Immature natural killer cell (primary cell): ENCODE measurements at regions not wholly inside any gene's neighbourhood (a gene's known extent, or its start where the extent isn't known, plus 50 kb on each side); places are given as distances from the start of the nearest gene placed in this dataset.
"Not testable (repeated sequence)": the region's sequence is repeated elsewhere in the genome, so short reads cannot be mapped to it uniquely, and the experiment has no call there.

Source experiments
- DNase-seq, 3 donors: peaks; one replicate each; pipeline ENCODE4 v3.0.0; 2022; ENCODE audit warnings: mixed read lengths in 1 of 3
- H3K27ac Mint-ChIP-seq, 6 donors: one replicate each; pipeline ENCODE4 v1.8.0; 2020; ENCODE audit warnings: mixed read lengths in 6 of 6, mild to moderate bottlenecking in 5 of 6, inconsistent platforms in 4 of 6, moderate library complexity in 3 of 6
- H3K27me3 Mint-ChIP-seq, 3 donors: one replicate each; pipeline ENCODE4 v1.8.0; 2020 to 2021; ENCODE audit warnings: low read depth in 3 of 3, mild to moderate bottlenecking in 3 of 3, mixed read lengths in 3 of 3, moderate library complexity in 3 of 3, inconsistent platforms in 1 of 3
- H3K36me3 Mint-ChIP-seq, 3 donors: one replicate each; pipeline ENCODE4 v1.8.0; 2020; ENCODE audit warnings: mixed read lengths in 3 of 3, inconsistent platforms in 2 of 3, mild to moderate bottlenecking in 2 of 3
- H3K4me1 Mint-ChIP-seq, 2 donors: one replicate each; pipeline ENCODE4 v1.8.0; 2020; ENCODE audit warnings: inconsistent platforms in 2 of 2, mild to moderate bottlenecking in 2 of 2, mixed read lengths in 2 of 2, moderate library complexity in 1 of 2
- H3K4me3 Mint-ChIP-seq, 5 donors: one replicate each; pipeline ENCODE4 v1.8.0; 2020; ENCODE audit warnings: mild to moderate bottlenecking in 5 of 5, mixed read lengths in 5 of 5, inconsistent platforms in 3 of 5, moderate library complexity in 3 of 5
- H3K9me3 Mint-ChIP-seq, 6 donors: one replicate each; pipeline ENCODE4 v1.8.0; 2020; ENCODE audit warnings: mild to moderate bottlenecking in 6 of 6, mixed read lengths in 6 of 6, inconsistent platforms in 4 of 6, moderate library complexity in 3 of 6

DNA sequence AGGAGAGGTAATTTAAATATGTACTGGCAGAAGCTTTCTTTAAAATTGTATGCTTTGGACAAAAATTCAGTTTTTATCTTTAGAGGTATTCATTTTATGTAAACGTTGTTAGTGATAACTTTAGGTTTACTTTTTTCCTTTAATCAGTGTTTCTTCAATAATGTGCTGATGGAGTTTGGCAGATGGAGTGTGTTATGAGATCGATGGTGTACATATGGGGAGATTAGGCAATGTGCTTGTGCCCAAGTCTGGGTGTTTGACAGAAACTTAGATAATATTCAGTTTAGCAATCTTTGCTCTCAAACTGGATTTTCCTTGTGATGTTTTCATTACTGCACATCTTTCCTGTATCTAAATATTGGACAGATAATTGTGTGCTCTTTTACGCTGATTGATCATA is 425.4 kb downstream of the JRKL start:
- no peak overlapping the region for H3K4me3 Mint-ChIP-seq

GRCh38 chr11:96817482-96818399 is 427.9 kb downstream of the JRKL start:
- H3K9me3 Mint-ChIP-seq = peaks cover 4 to 41% (median 13%) of the 10 kb centered on the region in 6 donors
- no peaks in the 10 kb centered on the region for H3K36me3 Mint-ChIP-seq
- H3K4me1 Mint-ChIP-seq = no peaks in the 10 kb centered on the region
- no peak overlapping the region for H3K4me3 Mint-ChIP-seq
- DNase-seq = no peak
- no peaks in the 10 kb centered on the region for H3K27me3 Mint-ChIP-seq
- no peak overlapping the region for H3K27ac Mint-ChIP-seq

More for the DNA sequence above, 425.4 kb downstream of the JRKL start:
- H3K27me3 Mint-ChIP-seq = no peaks in the 10 kb centered on the region
- DNase-seq = no peak
- no peaks in the 10 kb centered on the region for H3K36me3 Mint-ChIP-seq
- H3K4me1 Mint-ChIP-seq = no peaks in the 10 kb centered on the region
- H3K9me3 Mint-ChIP-seq = peaks cover 7 to 61% (median 21%) of the 10 kb centered on the region in 6 donors
- no peak overlapping the region for H3K27ac Mint-ChIP-seq

- no peak overlapping the region for H3K4me3 Mint-ChIP-seq
- H3K4me1 Mint-ChIP-seq = no peaks in the 10 kb centered on the region
- H3K27ac Mint-ChIP-seq = no peak overlapping the region
- H3K9me3 Mint-ChIP-seq = peaks cover 8 to 29% (median 16%) of the 10 kb centered on the region in 6 donors
- peaks cover 0 to 3% (median 0%) of the 10 kb centered on the region in 3 donors for H3K27me3 Mint-ChIP-seq
- H3K36me3 Mint-ChIP-seq = no peaks in the 10 kb centered on the region
- DNase-seq = no peak
Observed at GRCh38 chr11:96827164-96827563, 437.4 kb downstream of the JRKL start.

- H3K9me3 Mint-ChIP-seq = peaks cover 7 to 37% (median 13%) of the 10 kb centered on the region in 6 donors
- H3K4me1 Mint-ChIP-seq = no peaks in the 10 kb centered on the region
- no peaks in the 10 kb centered on the region for H3K36me3 Mint-ChIP-seq
- no peak for DNase-seq
- H3K27ac Mint-ChIP-seq = no peak overlapping the region
- H3K4me3 Mint-ChIP-seq = no peak overlapping the region
- no peaks in the 10 kb centered on the region for H3K27me3 Mint-ChIP-seq
Observed at GRCh38 chr11:96841792-96842191, 452.0 kb downstream of the JRKL start.

- no peak for DNase-seq
- Mint-ChIP-seq H3K36me3 (no peaks in the 10 kb centered on the region), H3K27me3 (no peaks in the 10 kb centered on the region), H3K27ac (no peak overlapping the region), H3K4me3 (no peak overlapping the region), H3K4me1 (no peaks in the 10 kb centered on the region), H3K9me3 (peaks cover 9 to 36% (median 13%) of the 10 kb centered on the region in 6 donors)
Observed at GRCh38 chr11:96842731-96843130, 452.9 kb downstream of the JRKL start.

GRCh38 chr11:96854425-96854824 is 464.6 kb downstream of the JRKL start:
- Mint-ChIP-seq H3K9me3 (peaks cover 6 to 65% (median 21%) of the 10 kb centered on the region in 6 donors), H3K4me1 (no peaks in the 10 kb centered on the region), H3K4me3 (no peak overlapping the region), H3K27me3 (peaks cover 0 to 1% (median 0%) of the 10 kb centered on the region in 3 donors), H3K36me3 (no peaks in the 10 kb centered on the region), H3K27ac (no peak overlapping the region)
- no peak for DNase-seq

- not testable (repeated sequence) for H3K36me3 Mint-ChIP-seq
Observed at GRCh38 chr11:96861722-96862121, 471.9 kb downstream of the JRKL start.

GRCh38 chr11:96863520-96863919 is 473.7 kb downstream of the JRKL start:
- Mint-ChIP-seq H3K36me3 (no peaks in the 10 kb centered on the region), H3K9me3 (peaks cover 17 to 56% (median 30%) of the 10 kb centered on the region in 6 donors), H3K4me3 (no peak overlapping the region), H3K27me3 (peaks cover 0 to 2% (median 2%) of the 10 kb centered on the region in 3 donors), H3K27ac (no peak overlapping the region), H3K4me1 (no peaks in the 10 kb centered on the region)
- DNase-seq = no peak

More at GRCh38 chr11:96861722-96862121, 471.9 kb downstream of the JRKL start:
- DNase-seq, H3K27ac Mint-ChIP-seq, H3K4me3 Mint-ChIP-seq, H3K27me3 Mint-ChIP-seq, H3K4me1 Mint-ChIP-seq: not testable (repeated sequence)
- H3K9me3 Mint-ChIP-seq = peaks cover 13 to 57% (median 33%) of the 10 kb centered on the region in 6 donors

- no peak overlapping the region for H3K27ac Mint-ChIP-seq
- DNase-seq = no peak
- peaks cover 14 to 59% (median 32%) of the 10 kb centered on the region in 6 donors for H3K9me3 Mint-ChIP-seq
- H3K4me1 Mint-ChIP-seq = no peaks in the 10 kb centered on the region
- H3K4me3 Mint-ChIP-seq = no peak overlapping the region
- peaks cover 0 to 2% (median 2%) of the 10 kb centered on the region in 3 donors for H3K27me3 Mint-ChIP-seq
- H3K36me3 Mint-ChIP-seq = no peaks in the 10 kb centered on the region
Observed at GRCh38 chr11:96865020-96865419, 475.2 kb downstream of the JRKL start.

- Mint-ChIP-seq H3K4me3 (no peak overlapping the region), H3K9me3 (peaks cover 4 to 29% (median 14%) of the 10 kb centered on the region in 6 donors), H3K4me1 (no peaks in the 10 kb centered on the region), H3K36me3 (no peaks in the 10 kb centered on the region), H3K27ac (no peak overlapping the region), H3K27me3 (peaks cover 0 to 2% (median 2%) of the 10 kb centered on the region in 3 donors)
- no peak for DNase-seq
Observed at GRCh38 chr11:96869207-96869606, 479.4 kb downstream of the JRKL start.

DNA sequence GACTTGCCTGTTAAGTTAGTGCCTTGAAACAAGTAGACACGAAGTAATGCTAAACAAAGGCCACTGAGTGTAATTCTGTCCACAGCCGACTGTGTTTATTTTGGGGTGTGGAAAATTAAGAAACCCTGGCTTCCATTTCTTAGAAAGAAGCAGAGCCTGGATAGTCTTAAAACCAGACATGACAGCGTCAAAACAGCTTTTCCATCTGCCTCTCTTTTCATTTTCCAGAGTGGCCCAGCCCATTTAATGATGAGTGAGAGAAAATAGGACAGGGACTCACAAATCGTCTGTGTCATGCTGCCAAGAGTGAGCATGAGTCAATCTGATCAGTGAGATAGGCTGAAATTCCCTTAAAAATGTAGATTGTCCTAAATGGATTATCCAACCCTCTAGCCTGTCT is 485.9 kb downstream of the JRKL start:
- peaks cover 0 to 5% (median 1%) of the 10 kb centered on the region in 6 donors for H3K9me3 Mint-ChIP-seq
- no peak for DNase-seq
- no peaks in the 10 kb centered on the region for H3K4me1 Mint-ChIP-seq
- no peaks in the 10 kb centered on the region for H3K36me3 Mint-ChIP-seq
- H3K4me3 Mint-ChIP-seq = no peak overlapping the region
- no peak overlapping the region for H3K27ac Mint-ChIP-seq
- peaks cover 0 to 4% (median 0%) of the 10 kb centered on the region in 3 donors for H3K27me3 Mint-ChIP-seq

GRCh38 chr11:96878299-96879051 is 488.7 kb downstream of the JRKL start:
- Mint-ChIP-seq H3K9me3 (peaks cover 5 to 18% (median 11%) of the 10 kb centered on the region in 6 donors), H3K27ac (no peak overlapping the region), H3K27me3 (peaks cover 0 to 2% (median 0%) of the 10 kb centered on the region in 3 donors), H3K4me1 (no peaks in the 10 kb centered on the region), H3K4me3 (no peak overlapping the region), H3K36me3 (no peaks in the 10 kb centered on the region)
- no peak for DNase-seq

GRCh38 chr11:96882622-96883021 is 492.8 kb downstream of the JRKL start:
- peaks cover 8 to 34% (median 16%) of the 10 kb centered on the region in 6 donors for H3K9me3 Mint-ChIP-seq
- H3K4me3 Mint-ChIP-seq, DNase-seq, H3K36me3 Mint-ChIP-seq, H3K27ac Mint-ChIP-seq, H3K4me1 Mint-ChIP-seq, H3K27me3 Mint-ChIP-seq: not testable (repeated sequence)

- H3K4me3 Mint-ChIP-seq = no peak overlapping the region
- DNase-seq = no peak
- H3K4me1 Mint-ChIP-seq = no peaks in the 10 kb centered on the region
- H3K27ac Mint-ChIP-seq = no peak overlapping the region
- H3K9me3 Mint-ChIP-seq = peaks cover 6 to 51% (median 18%) of the 10 kb centered on the region in 6 donors
- H3K36me3 Mint-ChIP-seq = no peaks in the 10 kb centered on the region
- H3K27me3 Mint-ChIP-seq = no peaks in the 10 kb centered on the region
Observed at GRCh38 chr11:96885405-96885804, 495.6 kb downstream of the JRKL start.
